Left ventricle myocardium superior (tissue), 1 donor: ENCODE measurements at regions not wholly inside any gene's neighbourhood (a gene's known extent, or its start where the extent isn't known, plus 50 kb on each side); places are given as distances from the start of the nearest gene placed in this dataset.

ENCODE experiments used
- ATAC-seq: fragments of 200-7000 bp; cut with Tn5 transposase; one replicate; pipeline ENCODE4 v1.9.1; 2020; ENCODE audit warnings: mild to moderate bottlenecking, moderate library complexity
- DNase-seq: peaks from one replicate; pipeline ENCODE4 v3.0.0-alpha.2; 2020
- intact Hi-C: fragments of 100-400 bp; cut with micrococcal nuclease; formaldehyde crosslinking; loops from one replicate; pipeline ENCODE4 v1.11.0; 2022
- donor health status: DM: no; HTN: yes; CAD: no; lungs with severe emphysema.

DNA sequence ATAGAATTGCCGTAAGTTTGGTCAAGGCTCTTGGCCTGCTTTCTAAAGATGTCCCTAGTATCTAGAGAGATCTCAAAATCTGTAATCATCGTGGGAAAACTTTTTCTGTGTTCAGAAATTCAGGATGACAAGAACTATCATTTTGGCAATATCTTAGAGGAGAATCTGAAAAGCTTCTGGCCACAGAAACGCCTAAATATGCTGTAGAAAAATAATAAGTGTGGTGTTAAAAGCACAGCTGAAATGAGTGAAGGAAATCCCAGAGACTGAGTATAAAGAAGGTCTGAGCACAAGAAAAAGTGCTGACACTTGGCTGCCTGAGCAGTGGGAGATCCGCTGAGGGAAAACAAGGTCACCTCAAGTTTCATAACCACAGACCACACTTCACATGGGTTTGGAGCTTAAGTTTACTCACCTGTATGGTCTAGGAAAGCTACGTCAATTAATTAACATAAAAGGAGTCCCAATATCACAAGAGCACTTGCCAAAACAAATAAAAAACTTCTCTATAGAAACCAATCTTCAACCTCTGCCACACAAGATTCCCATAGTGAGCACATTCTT is 235.2 kb upstream of the IRF2BP2 start:
- intact Hi-C loops, result no loop called here

DNA sequence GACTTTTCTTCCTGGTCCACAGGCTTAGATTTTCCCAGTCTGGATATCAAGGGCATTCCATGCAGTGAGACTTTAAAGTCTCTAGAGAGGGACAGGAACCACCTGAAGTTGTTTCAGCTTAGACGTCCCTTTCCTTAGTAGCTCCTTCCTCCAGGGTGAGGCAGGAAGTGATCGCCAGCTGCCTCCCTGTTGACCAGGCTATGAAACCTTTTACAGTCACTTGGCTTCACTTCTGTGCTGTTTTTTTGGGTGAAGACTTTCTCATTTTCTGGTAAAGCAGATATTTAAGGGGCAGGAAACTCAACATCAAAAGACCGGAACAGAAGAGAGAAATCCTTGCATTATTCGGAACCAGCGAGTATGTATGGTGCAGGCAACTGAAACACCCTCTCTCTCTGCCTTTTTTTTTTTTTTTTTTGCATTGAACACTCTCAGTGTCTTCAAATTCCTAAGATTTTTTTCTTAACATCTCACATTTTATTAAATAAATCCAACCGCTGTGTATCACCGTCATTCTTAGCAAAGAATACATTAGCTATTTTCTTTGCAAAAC is 234.6 kb upstream of the IRF2BP2 start:
- no peak for DNase-seq
- ATAC-seq, result peak; percentile 38
- intact Hi-C loops, result no loop called here

More for the DNA sequence above, 235.2 kb upstream of the IRF2BP2 start:
- DNase-seq (no peak), ATAC-seq (no peak)

DNA sequence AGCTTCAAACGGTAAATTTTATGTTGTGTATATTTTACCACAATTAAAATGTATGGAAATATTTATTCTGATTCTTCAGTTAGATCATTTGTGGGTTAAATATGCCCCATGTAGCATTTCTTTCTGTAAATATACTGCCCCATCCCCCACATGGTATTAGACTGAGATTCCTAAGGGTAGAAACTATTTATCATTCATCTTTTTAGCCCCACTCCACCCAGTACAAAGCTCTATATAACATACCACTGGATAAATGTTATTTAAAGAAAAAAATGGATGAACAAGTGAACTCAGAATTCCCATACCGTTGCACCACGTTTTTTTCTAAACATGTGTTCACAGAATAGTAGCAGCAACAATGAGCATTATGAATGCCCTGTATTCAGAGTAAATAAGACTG is 234.0 kb upstream of the IRF2BP2 start:
- intact Hi-C loops, result no loop called here
- ATAC-seq (no peak), DNase-seq (no peak)

DNA sequence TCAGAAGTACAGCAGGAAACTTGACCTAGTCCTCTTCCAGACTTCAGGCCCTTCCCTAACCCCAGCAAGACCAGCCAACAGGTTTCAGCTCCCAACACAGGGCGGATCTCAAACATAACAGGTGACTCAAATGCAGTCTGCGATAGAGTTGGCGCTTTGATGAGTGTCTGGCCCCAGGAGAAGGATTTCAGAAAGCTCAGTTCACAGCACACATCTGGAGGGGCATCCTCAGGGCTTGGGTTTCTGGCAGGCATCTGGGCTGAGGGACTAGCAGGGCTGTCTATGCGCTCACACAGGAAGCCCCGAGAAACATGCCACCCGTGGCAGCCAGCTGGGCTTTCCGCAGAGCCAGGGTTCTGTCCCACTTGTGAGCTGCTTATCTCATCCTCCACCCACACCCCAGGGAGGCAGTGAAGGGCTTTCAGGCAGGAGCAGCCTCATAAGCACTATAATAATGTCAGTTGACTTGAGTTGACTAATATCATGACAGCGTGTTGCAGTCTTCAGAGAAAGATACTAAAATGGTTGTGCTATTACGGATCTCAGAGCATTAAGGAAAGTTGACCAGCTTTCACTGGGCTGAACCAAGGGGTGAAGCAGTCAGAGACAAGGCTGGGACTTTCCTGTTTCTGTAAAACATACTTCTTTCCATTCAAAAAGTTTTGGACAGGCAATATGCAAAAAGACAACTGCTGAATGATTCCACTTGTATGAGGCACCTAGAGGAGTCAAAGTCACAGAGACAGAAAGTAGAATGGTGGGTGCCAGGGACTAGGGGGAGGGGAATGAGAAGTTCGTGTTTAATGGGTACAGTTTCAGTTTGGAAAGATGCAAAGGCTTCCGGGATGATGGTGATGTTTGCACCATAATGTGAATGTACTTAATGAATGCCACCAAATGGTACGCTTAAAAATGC is 233.0 kb upstream of the IRF2BP2 start:
- peak; percentile 79 for DNase-seq
- intact Hi-C loops, result no loop called here
- ATAC-seq, result peak; percentile 84

DNA sequence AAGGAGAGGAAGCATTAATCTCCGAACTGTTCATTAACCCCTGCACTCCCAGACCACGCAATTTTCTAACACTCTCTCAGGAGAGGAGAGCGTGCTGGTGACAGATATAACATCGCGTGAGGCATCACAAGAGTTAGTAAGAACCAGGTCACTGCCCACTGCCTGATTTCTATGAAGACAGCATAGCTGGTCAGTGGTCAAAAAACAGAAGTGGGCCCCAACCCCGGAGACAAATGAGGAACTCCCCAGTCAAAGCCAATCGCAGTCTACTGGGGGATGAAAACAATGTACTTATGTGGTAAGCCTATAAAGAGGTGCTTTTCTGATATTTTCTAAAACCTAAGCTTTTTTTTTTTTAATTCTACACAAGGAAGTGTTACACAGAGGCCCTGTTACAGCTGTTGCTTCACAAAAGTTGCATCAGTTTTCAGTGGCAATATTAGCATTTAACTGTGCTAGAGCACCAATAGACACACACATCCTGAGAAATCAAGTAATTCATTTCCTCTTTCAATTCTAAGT is 231.8 kb upstream of the IRF2BP2 start:
- ATAC-seq, result peak; percentile 44

DNA sequence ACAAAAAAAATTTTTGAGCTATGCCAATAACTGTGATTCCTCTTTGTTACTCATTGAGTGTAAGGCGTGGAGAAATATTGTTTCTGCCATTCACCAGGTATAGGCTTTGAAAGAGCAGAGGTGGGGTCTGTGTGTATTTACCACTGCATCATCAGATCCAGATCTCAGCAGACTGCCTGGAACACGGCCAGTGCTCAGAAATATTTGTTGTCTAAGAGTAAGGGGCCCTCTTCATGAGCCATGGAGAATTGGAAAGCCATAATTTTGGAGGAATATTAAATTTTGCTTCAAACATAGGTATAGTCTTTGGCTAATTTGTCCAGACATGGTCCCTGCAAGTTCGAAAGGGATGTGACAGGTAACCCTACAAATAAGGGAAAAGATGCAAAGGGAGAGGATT is 231.3 kb upstream of the IRF2BP2 start:
- intact Hi-C loops, result no loop called here
- DNase-seq, result no peak
- no peak for ATAC-seq

More for the DNA sequence above, 231.8 kb upstream of the IRF2BP2 start:
- intact Hi-C loops, result no loop called here
- no peak for DNase-seq

DNA sequence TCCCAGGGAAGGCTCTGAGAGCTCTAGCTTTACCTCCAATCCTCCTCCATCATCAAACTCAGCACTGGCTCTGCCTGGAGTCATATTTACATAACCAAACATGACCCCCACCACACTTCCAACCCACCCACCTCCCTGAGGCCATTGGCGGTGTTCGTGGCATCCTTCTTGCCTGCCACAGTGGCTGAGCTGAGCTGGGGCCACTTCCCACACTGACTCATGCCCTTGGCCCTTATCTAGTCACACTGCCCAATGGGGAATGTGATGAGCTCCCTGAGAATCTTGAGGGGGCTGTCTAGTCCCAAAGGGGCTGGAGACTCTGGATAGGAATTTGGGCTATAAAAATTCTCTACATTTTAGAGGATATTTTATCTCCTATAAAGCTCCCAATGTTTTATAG is 230.9 kb upstream of the IRF2BP2 start:
- intact Hi-C loops, result no loop called here
- DNase-seq (no peak), ATAC-seq (no peak)

DNA sequence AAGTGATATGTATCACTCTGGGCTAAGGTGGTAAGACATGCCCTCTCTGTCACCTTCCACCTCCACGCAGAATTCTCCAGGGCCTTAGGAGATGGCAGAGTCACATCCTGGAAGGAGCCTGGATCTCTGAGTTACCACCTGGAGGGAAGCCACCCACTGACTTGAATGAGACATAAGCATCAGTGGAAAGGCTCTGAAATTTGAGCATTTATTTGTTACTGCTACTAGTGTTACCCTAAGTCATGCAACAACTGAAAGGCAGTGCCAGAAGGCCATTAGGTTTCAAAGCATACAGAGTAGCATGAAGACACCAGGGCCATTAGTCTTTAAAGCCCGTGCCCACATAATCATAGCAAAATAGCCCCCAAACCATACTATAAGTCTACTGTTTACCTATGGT is 230.3 kb upstream of the IRF2BP2 start:
- ATAC-seq (no peak), DNase-seq (no peak)
- intact Hi-C loops, result no loop called here

DNA sequence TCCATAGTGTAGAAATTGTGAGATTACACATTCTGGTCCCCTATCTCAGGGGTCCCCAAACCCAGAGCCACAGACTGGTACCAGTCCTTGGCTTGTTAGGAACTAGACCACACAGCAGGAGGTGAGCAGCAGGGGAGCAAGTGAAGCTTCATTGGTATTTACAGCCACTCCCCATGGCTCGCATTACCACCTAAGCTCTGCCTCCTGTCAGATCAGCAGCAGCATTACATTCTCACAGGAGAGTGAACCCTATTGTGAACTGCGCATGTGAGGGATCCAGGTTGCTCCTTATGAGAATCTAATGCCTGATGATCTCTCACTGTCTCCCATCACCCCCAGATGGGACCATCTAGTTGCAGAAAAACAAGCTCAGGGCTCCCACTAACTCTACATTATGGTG is 229.7 kb upstream of the IRF2BP2 start:
- no peak for DNase-seq
- intact Hi-C loops, result no loop called here
- no peak for ATAC-seq

DNA sequence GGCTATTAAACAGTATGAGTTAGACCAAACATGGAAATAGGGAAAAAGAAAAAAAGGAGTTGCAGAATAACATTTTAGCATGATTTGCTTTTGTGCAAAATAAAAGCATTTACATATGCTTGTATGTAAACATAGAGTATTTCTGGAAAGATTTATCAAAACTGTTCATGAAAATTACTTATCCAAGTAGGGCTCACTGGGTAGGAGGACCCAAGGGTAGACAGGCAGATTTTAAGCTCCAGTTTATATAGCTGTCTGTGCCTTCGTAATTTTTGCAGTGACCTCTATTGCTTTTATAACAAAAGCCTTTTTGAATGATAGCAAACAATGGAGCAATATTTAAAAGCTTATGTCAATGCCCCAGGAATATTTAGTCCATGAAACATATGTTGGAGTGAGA is 228.8 kb upstream of the IRF2BP2 start:
- ATAC-seq (no peak), DNase-seq (no peak)
- intact Hi-C loops, result no loop called here

DNA sequence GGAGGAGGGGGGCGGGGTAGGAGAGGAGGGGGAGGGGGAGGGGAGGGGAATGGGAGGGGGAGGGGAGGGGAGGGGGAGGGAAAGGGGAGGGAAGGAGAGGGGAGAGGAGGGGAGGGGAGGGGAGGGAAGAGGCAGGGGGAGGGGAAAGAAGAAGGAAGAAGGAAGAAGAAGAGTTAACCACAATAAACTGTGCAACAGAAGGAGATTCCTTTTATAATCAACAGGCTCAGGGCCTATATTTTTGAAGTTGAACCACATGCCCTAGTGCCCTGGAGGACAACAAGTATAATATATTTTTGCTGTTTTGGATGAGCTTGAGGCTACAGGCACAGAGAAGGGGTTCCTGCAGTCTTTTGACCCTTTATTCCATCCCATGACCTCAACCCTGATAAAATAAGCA is 228.2 kb upstream of the IRF2BP2 start:
- intact Hi-C loops, result no loop called here

DNA sequence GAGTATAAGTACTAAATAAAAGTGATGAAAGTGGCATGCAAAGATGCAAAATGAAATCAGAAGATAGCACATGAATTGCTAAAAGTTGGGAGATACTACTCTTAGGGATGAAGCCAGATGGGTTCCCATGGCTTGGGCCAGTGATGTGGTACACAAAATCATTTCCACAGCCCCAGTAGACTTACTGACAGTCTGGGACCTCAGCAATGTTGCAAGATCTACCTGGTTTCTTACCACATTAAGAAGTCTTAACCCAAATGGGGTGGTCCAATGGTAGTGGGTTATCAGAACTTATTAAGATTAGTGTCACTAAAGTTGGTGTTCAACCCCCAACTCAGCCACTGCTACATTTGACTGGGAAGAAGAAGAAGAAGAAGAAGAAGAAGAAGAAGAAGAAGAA is 227.7 kb upstream of the IRF2BP2 start:
- intact Hi-C loops, result no loop called here
- ATAC-seq, result no peak
- no peak for DNase-seq

More for the DNA sequence above, 228.2 kb upstream of the IRF2BP2 start:
- DNase-seq (no peak), ATAC-seq (no peak)

DNA sequence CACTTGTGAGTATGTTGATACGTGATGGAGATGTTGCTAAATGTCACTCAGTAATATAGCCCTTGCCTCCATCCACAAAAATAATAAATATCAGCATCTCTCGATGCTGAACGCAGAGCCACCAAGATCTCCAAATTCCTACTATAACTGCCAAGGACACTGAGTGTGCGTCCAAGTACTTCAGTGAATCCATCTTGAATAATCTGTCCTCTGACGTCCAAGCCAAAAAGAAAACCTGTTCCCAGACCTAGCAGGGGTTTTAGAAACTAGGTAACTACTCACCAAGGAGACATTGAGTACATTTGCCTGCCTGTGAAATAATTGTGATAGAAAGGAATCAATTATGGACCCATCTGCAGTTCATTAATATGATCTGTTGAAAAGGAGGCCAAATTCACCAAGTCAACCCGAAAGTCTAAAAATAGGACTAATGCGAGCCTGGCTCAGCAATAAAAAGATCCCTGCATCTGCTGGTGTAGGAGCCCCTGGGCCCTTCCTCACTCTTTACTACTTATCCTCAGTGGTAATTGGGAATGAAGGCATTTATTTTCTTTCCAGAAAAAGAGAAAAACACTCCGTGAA is 226.9 kb upstream of the IRF2BP2 start:
- ATAC-seq, result no peak
- no peak for DNase-seq
- intact Hi-C loops, result no loop called here

DNA sequence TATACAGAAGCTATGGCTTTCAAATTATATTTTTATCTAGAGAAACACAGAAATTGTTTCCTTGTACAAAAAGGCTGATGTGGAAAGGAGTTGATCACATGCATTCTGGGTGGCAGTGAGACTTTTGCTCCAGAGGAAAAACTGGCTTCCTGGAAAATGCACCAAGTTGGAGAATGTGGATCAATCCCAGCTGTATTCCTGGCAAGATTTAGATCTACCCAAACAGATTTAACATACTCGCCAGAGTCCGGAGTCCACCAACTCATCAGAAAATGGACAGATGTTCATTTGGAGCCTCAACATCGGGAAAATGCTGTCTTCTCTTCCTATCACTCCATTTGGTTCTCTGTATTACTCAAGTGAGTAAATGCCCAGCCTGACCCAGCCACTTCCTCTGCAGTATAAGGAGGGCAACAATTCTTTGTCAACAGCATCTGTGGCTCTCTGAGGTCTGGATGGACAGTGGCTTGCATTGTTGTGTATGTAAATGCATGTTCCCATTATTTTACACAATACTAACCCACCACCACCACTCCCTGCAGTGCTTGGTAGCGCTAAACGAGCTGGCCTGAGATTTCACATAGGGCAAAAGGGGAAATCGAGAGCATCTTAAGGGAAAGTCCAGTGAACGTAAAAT is 226.2 kb upstream of the IRF2BP2 start:
- no peak for DNase-seq
- intact Hi-C loops, result no loop called here
- no peak for ATAC-seq

DNA sequence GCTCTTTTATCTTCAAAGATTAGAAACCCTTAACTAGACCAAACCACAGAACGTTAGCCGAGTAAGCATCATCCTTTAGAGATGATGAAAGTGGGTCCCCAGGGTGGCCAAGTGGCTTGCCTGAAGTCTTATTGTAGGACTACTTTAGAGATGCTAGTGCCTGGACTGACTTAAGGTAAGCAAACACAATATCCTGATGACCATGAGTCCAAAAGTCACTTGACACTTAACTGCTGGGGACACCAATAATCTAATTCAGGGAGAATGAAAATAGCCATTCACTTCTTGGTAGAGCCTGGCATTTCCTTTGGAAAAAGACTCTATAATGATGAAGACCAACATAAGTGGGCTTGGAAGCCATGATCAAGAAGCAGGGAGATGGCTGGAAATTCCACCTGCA is 225.3 kb upstream of the IRF2BP2 start:
- intact Hi-C loops, result no loop called here
- no peak for DNase-seq
- no peak for ATAC-seq

DNA sequence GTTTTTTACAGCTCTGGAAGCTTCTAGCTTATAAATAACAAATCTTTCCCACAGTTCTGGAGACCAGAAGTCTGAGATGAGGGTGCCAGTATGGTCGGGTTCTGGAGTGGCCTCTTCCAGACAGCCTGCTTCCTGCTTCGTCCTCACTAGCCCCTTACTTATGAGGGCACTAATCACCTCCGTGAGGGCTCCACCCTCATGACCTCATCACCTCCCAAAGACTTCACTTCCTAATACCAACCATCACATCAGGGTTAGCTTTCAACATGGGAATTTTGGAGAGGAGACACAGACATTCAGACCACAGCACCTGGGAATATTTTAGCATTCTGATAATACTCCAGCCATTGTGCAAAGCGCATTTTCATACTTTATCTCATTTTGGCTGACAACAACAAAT is 223.7 kb upstream of the IRF2BP2 start:
- DNase-seq, result no peak
- intact Hi-C loops, result no loop called here
- no peak for ATAC-seq

DNA sequence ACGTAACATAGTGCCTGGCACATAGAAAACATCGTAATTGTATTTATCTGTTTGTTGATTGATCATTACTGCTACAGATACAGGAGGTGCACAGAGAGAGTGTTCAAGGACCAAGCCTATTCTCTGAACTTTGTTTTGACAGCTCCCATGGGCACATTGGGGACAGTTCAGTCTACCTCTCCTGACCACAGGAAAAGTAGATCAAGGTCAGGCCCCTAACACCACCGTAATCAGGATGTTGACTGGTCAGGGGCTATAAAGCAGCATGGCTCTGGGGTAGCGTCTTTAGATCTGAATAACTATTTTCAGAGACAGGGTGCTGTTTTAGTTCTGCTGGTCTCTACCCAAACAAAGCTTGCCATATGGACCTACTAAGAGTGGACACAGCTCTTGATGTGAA is 223.1 kb upstream of the IRF2BP2 start:
- intact Hi-C loops, result no loop called here

DNA sequence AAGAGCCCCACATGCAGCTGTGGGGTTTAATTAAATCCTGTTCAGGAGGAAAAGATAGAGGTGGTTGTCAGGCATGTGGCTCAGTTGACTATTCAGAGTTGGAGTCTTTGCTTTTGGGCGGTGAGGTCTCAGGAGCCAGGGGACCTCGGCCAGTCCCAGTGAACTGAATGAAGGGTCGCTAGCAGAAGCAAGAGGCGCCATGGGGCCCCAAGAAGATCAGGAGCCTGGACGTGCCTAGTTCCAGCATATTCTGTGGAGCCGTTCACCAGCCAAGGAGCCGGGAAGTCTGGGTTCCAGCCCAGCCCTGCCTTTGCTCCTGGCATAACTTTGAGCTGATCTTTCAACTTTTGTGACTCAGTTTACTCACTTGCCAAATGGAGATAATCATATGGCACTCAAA is 217.7 kb upstream of the IRF2BP2 start:
- DNase-seq, result no peak
- intact Hi-C loops, result no loop called here
- ATAC-seq, result no peak

More for the DNA sequence above, 223.1 kb upstream of the IRF2BP2 start:
- ATAC-seq (no peak), DNase-seq (no peak)

DNA sequence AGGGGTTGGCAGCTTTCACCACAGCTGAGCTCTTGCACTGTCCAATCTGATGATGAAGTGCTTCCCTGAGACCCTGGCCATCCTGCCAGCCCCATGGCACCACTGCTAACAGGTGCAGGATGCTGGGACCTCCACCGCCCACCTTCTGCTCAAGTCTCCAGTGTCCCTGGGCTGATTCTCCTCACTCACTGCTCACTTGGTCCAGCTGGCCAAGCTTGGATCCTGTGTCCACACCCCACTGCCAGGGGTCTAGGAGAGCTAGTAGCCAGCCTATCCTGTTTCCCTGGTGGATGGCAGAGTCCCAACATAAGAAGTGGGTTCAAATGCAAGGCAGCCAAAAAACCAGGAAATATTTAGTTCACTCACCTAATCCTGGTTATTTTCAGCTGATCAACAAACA is 217.2 kb upstream of the IRF2BP2 start:
- intact Hi-C loops, result no loop called here
- no peak for DNase-seq
- ATAC-seq, result no peak

DNA sequence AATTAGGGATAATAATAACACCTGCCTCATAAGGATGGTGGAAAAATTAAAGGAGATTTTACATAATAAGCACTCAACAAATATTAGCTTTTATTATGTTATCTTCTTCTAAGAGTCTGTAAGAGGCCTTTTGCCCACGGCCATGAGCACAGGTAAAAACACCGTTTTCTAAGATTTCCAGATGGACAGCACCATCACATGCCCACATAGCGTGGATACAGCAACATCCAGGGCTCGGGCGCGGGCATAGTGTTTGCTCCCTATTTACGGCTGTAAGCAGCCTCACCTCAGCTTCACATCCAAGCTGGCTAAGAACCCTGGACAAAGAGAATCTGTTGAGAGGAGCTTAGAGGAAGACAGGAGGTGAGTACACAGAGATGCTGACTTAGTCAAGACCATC is 216.4 kb upstream of the IRF2BP2 start:
- DNase-seq (no peak), ATAC-seq (no peak)
- intact Hi-C loops, result no loop called here
